ENCODE measurements at regions not wholly inside any gene's neighbourhood (a gene's known extent, or its start where the extent isn't known, plus 50 kb on each side); places are given as distances from the start of the nearest gene placed in this dataset.
"Not testable (repeated sequence)": the region's sequence is repeated elsewhere in the genome, so short reads cannot be mapped to it uniquely, and the experiment has no call there.

DNA sequence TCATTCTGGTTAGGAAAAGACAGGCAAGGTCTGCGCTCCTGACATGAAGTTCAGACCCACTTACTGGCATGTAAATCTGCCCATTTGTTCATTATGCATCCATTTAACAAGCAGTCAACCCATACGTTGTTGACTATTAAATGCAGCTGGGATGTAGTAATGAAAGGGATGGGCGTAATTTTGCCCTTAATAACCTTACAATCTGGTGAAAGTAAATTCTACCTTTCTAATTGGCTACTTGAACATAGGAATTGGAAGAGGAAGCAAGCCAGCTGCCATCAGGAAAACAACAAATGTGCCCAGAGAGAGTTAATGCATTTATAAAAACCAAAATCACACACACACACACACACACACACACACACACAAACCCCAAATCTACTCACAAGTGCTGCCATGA, 170.2 kb upstream of the PITRM1 start:
- DNase-seq (ENCODE audit: low spot score) = no peak

DNA sequence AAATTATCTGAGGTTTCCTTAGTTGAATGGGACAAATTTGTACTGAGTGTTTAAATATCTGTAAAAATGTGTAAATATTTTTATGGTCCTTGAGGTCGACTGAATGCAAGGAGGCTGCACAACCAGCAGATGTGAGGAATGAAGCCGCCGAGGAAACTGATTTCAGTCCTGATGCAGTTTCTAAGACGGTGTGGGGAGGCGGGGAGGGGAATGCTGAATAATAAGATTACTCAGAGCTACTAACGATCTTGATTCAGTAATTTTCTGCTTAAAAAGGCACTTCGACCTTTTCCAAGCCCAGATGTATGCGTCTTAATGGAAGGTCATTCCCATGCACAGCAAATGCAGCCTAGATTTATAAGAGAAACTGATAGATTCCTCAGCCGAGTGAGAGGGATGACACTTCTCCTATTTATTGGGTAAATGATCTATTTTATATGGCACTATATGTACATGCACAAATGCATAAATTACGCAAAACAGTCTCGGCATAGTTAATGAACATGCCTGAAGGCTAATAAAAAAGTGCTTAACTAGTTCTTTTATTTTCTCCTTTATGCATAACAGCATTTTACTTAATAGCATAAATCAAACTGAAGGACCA, 167.6 kb upstream of the PITRM1 start:
- DNase-seq (ENCODE audit: low spot score) = no peak

DNA sequence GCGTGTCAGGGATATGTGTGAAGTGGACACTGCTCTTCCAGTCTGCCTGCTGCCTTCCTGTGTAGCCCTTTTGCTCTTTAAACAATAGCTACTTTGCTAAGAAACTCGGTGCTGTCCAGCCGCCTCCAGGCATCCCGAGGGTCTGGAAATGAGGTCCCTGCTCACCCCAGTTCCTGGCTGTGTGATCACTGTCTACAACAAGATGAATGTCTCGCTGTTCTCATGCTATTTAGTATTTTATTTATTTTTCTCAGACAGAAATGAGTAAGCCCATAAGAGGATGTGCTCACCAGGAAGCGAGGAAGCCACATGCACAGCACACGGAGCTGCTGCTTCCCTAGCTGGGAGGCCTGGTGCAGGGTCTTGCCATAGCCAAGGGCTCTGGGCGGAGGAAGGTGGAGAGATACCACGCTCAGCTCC, 167.0 kb upstream of the PITRM1 start:
- DNase-seq (ENCODE audit: low spot score) = no peak

DNA sequence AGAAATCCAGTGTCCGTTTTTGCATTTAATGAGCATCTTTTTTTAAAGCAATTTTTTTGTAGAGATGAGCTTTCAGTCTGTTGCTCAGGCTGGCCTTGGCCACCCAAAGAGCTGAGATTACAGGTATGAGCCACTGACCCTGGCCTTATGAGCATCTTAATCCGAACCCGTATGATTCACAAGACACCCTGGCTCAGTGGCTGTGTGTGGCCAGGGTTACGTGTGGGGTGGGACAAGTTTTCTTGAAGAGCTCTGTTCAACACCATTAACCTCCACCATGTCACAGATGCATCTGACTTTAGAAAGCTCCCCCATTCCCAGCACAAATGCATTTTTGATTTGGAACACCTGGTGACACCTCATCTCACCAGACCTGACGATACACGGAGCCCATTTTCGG, 166.5 kb upstream of the PITRM1 start:
- no peak for DNase-seq (ENCODE audit: low spot score)

DNA sequence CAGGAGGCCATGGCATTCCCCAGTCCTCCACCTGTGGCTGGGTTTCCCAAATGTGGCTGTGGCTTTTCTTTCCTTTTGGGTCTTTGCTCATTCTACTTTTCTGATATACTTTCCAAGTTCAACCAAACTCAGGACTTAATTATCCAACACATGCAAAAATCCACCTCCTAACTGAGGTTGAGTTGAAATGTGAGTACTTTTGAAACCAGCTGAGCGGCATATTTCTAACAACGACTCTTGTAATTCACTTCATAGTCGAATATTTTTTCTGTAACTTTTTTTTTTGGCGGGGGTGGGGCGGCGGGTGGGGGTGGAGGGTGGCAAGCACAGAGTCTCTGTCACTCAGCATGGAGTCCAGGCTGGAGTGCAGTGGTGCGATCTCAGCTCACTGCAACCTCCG, 165.2 kb upstream of the PITRM1 start:
- DNase-seq (ENCODE audit: low spot score) = no peak

DNA sequence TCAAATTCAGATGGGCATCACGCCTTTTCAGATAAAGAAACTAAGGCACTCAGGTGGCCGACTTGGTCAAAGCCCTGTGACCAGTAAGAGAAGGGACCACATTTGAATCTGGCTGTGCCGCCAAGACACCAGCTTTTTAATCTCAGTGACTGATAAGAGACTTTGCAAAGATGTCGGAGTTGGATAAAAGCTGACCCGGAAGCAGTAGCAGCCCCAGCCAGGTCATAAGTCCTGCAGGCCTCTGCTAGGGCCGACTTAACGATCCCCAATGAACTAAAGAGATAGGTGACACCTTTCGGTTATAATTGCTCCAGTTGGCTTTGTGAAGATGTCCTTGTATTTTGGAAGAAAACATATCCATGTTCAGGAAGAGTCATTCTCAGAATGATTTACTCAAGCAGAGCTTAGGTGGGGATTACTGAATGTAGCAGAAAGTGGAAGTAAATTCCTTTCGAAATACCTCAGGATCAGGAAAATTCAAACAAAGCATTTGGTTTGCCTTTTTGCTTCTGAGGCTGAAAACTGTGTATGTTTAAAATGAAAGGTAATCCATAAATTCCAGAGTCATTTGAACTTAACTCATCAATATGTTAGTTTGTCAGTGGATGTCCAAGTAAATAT, 164.2 kb upstream of the PITRM1 start:
- no peak for DNase-seq (ENCODE audit: low spot score)

DNA sequence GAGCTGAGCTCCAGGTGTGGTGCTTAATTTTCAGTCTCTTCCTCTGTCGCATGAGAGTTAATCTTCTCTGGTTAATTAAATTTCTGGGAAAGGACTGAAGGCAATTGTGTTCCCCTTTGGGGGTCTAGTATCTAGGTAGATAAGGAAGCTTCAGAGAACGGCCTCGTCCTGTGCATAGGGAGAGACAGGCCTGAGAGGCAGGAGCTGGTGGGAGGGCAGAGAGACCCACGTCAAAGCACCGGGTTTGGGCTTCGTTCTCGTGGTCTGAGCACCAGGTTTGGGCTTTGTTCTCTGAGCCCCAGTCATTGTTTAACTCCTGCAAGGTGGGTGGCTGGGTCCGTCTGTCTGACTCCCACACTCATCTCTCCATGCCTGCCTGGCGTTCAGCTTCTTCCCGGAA, 160.8 kb upstream of the PITRM1 start:
- DNase-seq (ENCODE audit: low spot score) = no peak

DNA sequence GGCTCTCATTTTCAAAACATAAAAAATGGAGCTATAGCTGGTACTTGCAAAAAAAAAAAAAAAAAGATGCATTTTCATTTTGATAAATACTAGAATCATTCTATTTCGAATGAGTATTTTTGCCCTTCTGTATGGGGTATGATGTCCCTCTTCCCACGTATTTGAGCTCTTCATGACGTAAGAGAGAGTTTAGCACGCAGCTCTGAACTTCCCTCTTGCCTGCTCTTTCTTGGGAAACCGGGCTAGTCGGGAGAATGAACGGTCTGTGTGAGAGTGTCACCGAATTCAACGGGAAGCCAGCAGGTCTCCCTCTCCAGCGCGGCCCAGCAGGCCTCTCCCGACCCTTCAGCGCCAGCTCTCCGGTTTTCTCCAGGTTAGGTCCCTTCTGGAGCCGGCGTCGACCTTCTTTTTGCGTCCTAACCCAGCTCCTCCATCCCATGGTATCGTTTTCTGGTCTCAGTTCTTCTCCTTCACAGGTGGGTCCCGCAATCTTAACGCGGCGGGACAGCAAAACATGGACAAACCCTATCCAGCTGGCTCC, 159.2 kb upstream of the PITRM1 start:
- DNase-seq (ENCODE audit: low spot score) = no peak

DNA sequence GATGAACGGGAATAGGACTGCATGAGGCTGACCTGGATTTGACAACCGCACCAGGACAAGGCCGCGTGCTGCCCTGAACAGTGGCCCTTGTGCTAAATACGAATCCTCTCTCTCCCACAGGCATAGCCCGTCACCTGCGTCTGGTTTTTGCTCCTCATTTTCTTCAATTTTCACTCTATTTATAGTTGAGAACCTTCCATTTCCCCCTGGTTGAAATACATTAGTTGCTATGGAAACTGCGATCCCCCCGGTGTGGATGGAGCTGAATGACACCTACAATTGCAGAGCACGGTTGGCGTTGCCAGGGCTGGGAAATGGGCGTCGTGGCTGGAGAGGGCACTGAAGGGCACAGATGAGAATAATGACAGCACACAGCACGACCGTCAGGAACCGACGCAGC, 158.6 kb upstream of the PITRM1 start:
- no peak for DNase-seq (ENCODE audit: low spot score)

DNA sequence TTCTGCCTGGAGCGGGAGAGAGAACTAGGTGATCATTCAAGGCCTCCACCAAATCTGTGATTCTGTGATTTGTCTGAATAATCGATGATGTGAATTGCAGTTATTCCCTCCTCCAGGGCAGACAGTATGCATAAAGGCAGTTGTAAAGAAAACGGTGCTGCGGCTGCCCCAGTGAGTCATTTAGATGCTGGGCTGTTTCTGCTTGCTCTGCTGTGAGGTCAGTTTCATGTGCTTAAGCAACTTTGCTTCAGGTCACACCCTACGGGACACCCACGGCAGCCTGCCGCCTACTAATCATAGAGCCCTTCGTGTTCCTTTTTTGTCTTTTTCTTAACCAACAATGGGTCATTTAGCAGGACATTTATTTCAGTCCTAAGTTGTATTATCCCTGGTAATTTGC, 158.1 kb upstream of the PITRM1 start:
- DNase-seq (ENCODE audit: low spot score) = no peak

DNA sequence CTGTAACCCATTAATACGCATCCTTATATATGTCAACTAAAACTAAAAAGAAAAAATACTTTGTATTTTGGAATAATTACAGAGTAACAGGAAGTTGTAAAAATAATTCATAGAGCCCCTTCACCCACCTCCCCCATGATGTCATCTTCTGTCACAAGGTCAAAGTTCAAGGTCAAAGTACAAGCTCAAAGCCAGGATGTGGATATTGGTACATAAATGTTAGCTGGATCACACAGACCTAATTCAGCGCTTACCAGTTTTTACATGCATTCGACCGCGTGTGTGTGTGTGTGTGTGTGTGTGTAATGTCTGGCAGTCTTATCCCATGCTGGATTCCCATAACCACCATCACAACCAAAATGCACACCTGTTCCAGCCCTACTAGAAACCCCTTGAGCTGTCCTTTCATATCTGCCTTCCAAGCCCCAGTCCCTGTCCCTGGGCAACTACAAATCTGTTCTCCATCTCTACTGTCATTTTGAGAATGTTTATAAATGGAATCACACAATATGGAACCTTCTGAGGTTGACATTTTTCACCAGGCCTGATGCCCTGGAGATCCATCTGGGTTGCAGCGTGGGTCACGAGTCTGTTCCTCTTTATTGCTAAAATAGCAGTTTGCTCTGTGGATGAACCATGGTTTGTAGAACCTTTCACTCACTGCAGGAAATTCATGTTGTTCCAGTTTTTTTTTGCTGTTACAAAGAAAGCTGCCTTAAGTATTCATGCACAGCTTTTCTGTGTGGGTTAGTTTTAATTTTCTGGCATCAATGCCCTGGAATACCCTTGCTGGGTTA, 153.6 kb upstream of the PITRM1 start:
- DNase-seq (ENCODE audit: low spot score) = no peak

DNA sequence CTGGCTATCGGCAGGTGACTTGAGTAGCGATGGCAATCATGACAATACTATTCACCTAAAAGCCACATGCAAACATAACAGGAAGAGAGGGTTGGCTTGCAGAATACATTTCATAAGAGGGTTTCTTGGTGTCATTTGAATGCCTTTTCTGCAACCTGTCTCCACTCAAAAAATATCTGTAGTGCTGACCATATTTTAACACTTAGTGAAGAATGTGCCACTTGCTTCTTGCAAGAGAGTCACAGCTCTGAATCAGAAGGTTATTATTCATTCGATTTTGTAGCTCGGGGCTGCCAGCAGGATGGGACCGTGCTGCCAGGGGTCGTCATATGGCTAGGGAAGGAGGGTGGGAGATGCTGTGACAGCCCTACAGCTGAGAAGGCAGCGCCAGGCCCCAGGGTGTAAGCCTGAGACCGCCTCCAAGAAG, 152.0 kb upstream of the PITRM1 start:
- no peak for DNase-seq (ENCODE audit: low spot score)

DNA sequence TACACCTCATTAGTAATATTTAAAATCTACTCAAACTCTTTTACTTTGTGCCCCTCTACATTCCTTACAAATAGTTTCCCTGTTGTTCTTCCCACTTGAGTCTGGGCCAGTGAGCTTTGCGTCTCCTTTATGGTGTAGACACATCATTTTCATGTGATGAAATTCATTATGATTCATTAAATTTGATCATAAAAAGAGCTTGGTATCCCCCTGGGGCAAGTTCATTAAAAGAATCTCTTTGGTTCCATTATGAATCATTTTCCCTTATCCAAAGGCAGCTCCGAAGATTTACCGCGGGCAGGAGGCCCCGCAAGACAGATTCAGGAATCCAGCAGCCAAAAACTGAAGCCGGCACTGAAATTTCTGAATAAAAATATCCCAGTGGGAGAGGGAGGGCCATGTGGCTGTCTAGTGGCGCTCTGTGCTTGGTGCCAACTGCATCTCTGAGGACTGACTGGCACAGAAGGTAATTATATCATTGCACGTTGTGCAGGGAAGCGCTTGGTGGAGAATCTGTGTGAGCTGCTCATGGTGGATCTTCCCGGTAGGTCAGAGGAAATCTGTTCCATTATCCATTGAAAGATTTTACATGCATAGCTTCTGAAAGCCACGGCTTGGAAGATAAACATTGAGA, 151.4 kb upstream of the PITRM1 start:
- no peak for DNase-seq (ENCODE audit: low spot score)

DNA sequence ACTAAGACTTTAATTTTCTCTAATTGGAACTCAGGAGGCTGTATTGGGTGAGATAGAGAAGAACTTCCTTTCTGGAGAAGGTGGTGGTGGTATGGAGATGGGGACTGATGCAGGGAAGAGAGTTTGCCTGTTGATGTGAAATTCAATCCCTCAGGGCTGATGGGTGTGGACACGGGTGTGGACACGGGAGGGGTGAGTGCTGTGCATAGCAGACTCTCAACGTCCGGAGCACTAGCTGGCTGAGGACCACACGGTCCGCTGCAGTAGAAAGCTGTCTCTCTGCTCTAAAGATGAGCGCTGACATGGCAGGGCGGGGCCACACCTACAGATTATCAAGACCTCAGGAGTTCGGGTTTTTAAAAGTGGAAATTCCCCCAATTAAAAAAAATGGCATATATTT, 148.5 kb upstream of the PITRM1 start:
- no peak for DNase-seq (ENCODE audit: low spot score)

DNA sequence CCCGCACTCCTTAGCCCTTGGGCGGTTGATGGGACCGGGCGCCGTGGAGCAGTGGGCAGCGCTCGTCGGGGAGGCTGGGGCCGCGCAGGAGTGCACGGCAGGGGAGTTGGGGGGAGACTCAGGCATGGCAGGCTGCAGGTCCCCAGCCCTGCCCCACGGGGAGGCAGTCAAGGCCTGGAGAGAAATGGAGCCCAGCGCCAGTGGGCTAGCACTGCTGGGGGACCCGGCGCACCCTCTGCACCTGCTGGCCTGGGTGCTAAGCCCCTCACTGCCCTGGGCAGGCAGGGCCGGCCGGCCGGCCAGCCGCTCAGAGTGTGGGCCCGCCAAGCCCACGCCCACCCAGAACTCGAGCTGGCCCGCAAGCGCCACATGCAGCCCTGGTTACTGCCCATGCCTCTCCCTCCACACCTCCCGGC, 147.2 kb upstream of the PITRM1 start:
- no peak for DNase-seq (ENCODE audit: low spot score)

DNA sequence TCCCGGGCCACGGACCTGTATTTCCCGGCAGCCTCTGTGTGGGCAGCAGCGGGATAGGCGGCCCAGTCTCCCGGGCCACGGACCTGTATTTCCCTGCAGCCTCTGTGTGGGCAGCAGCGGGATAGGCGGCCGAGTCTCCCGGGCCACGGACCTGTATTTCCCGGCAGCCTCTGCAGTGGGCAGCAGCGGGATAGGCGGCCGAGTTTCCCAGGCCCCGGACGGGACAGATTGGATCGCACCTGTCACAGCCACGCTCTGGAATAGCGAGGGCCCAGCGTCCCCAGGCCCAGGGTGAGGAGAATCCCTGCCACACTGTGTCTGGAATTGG, 145.9 kb upstream of the PITRM1 start:
- not testable (repeated sequence) for DNase-seq (ENCODE audit: low spot score)

DNA sequence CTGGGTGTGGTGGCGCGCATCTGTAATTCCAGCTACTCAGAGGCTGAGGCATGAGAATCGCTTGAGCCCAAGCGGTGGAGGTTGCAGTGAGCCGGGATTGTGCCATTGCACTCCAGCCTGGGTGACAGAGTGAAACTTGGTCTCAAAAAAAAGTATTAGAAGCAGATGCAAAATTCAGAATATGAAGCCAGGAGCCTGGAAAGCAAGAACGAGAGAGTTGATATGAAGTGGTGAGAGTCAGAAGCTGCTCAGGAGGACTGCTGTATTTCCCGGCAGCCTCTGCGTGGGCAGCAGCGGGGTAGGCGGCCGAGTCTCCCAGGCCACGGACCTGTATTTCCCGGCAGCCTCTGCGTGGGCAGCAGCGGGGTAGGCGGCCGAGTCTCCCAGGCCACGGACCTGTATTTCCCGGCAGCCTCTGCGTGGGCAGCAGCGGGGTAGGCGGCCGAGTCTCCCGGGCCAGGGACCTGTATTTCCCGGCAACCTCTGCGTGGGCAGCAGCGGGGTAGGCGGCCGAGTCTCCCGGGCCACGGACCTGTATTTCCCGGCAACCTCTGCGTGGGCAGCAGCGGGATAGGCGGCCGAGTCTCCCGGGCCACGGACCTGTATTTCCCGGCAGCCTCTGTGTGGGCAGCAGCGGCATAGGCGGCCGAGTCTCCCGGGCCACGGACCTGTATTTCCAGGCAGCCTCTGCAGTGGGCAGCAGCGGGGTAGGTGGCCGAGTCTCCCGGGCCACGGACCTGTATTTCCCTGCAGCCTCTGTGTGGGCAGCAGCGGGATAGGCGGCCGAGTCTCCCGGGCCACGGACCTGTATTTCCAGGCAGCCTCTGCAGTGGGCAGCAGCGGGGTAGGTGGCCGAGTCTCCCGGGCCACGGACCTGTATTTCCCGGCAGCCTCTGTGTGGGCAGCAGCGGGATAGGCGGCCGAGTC, 145.2 kb upstream of the PITRM1 start:
- DNase-seq (ENCODE audit: low spot score) = not testable (repeated sequence)

DNA sequence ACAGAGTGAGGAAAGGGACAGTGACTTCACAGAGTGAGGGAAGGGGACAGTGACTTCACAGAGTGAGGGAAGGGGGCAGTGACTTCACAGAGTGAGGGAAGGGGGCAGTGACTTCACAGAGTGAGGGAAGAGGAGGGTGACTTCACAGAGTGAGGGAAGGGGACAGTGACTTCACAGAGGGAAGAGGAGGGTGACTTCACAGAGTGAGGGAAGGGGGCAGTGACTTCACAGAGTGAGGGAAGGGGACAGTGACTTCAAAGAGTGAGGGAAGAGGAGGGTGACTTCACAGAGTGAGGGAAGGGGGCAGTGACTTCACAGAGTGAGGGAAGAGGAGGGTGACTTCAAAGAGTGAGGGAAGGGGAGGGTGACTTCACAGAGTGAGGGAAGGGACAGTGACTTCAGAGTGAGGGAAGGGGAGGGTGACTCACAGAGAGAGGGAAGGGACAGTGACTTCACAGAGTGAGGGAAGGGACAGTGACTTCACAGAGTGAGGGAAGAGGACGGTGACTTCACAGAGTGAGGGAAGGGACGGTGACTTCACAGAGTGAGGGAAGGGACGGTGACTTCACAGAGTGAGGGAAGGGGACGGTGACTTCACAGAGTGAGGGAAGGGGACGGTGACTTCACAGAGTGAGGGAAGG, 142.0 kb upstream of the PITRM1 start:
- not testable (repeated sequence) for DNase-seq (ENCODE audit: low spot score)

DNA sequence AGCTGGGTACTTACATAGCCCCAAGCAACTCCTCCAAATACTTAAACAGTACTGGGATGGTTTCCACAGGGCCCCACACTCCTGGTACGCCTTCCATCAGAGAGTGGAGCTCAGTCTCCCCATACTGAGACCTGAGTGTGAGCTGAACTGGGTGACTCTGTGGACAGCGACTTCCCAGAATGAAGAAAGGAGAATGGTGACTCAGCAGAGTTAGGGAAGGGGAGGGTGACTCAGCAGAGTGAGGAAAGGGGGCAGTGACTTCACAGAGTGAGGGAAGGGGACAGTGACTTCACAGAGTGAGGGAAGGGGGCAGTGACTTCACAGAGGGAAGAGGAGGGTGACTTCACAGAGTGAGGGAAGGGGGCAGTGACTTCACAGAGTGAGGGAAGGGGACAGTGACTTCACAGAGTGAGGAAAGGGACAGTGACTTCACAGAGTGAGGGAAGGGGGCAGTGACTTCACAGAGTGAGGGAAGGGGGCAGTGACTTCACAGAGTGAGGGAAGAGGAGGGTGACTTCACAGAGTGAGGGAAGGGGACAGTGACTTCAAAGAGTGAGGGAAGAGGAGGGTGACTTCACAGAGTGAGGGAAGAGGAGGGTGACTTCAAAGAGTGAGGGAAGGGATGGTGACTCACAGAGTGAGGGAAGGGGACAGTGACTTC, 141.3 kb upstream of the PITRM1 start:
- not testable (repeated sequence) for DNase-seq (ENCODE audit: low spot score)

DNA sequence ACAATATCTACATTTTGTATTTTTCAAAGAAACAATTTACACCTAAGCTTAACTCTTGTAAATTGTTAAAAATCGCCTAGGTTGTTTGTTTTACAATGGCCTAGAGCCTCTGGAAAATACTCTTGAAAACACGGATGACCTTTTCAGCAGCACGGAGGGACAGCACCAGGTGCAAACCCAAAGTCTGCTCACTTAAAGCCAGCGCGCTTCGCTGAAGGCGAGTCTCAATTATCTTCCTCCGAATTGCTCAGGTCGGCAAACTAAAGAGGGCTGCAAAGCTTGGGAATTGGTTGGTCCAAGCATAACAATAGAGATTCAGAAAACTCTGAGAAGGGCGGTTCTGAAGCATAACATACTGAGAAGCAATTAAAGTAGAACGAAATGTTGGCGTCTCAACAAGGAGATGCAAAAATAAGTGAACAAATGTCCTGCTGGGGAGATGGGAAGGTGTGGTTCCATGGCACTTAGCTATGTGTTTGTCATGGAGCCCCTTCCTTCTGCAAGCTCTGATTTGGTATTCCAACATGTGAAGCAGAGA, 139.9 kb upstream of the PITRM1 start:
- no peak for DNase-seq (ENCODE audit: low spot score)
